NCI-H1092 treated with DMSO at 0.1 percent for 48 hours (cell line): ENCODE measurements at regions not wholly inside any gene's neighbourhood (a gene's known extent, or its start where the extent isn't known, plus 50 kb on each side); places are given as distances from the start of the nearest gene placed in this dataset.

ENCODE experiments used
- DNase-seq: peaks from one replicate; lab custom pipeline; 2025; lab: John Stamatoyannopoulos, UW

DNA sequence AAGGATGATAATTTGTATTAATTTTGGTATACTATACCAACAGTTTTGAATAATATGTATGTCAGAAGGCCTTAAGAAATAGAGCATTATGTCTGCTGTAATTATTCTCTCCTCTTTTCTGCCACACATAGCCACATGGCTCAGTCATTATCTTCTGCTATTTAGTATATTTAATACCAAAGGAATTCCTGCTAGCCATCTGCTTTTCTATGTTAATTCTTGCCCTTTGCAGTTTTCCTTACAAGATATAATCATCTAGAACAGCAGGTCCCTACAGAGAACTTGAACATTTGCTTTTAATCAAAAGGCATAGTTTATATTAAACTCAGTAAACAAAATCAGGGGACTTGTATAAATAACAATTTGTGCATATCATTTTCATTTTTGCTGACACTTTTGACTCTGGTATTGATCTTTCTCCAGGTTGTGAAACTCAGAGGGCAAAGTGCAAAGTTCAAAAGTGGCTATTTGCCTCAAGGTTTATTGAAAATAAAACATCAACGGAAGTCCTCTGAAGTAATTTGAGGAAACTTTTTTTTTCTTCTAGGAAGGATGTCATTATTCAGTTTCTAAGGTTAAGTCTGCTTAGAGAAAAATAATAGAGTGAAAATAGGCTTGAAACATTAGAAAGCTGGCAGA, 702.0 kb downstream of the KCNJ2 start:
- DNase-seq: no peak

DNA sequence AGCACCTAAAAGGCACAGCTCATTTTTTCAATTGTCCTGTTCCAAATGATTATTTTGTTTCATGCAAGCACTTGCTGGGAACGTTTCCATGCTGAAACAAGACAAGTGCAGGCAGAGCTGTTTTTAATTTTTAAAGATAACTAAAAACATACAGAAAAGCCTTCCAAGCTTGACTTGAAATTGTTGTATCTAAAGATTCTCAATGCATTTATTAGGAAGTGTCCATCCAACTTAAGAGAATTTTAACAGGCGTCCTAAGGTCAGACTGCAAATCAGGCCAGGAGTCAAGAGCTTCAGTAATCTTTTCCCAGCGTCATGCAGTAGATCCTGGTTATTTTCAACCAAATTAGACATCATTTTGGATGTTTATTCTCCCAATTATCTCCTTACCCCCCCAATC, 702.8 kb downstream of the KCNJ2 start:
- no peak for DNase-seq

DNA sequence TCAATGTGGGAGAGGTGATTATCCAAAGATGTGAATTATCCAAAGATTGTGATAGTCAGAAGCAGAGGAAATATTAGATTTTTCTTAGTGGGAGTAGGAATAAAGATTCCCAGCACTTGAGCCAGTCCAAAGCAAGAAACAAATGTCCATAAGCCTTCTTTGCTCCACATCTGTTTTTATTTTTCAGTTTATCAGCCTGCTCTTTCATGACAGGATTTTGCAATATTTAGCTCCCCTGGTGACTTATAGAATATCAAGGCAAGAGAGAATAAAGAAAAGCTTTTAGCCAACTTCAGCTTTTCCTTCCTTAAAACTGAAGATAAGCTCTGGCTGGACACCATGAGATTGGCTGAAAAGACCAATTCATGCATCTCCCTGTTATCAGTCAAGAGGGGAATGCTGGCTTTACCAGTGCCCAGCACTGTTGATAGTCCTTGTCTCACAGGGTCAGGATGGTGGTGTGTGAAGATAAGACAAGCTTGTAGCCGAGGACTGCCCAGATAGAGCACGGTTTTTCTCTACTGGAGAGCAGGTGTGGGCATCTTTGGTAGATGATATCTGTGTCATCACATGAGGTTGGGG, 706.5 kb downstream of the KCNJ2 start:
- no peak for DNase-seq

DNA sequence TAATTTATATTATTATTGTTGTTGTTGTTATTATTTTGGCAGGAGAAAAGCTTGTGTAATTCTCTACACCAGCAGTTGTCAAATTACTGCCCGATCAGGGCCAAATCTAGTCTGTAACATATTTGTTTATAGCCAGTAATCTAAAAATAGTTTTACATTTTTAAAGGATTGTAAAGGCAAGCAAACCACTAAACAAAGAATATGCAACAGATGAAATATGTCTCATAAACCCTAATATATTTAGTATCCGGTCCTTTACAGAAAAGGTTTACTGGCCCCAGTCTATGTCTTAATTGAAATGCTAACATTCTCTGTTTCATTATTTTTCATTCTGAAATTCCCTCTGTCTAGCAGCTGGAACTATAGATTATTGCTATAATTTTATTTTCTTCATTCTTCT, 709.5 kb downstream of the KCNJ2 start:
- DNase-seq: no peak

DNA sequence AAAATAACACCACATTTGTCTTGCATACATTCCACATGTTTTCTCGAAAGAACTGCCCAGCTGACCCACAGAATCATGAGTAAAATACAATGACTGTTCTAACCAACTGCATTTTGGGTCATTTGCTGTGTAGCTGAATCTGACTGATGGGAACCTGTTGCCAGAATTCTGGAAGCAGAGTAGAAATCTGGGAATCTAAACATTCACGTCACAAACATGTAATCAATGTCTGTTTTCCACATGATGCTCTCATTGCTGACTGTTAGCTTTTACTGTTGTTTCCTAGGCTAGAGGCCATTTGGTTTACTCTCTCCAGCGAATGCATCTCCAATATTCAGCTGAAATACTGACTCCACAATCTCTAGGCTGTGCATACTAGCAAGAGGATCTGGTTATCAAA, 710.1 kb downstream of the KCNJ2 start:
- no peak for DNase-seq

DNA sequence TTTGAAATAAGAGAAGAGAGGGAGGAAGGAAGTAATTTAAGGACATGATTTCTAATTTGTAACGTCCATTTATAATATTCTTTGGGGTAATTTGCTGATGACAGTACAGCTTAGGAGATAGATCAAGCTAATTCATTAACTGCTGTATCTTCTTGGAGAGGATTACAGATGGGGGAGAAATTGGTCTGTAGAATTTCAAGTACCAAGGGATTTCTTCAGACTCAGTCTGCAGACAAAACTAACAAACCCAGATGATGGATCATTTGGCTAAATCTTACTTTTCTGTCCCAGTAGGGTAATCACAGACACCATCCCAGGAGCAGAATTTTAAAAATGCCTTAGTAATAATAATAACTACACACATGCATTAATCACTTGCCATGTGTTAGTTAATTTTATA, 711.8 kb downstream of the KCNJ2 start:
- no peak for DNase-seq

DNA sequence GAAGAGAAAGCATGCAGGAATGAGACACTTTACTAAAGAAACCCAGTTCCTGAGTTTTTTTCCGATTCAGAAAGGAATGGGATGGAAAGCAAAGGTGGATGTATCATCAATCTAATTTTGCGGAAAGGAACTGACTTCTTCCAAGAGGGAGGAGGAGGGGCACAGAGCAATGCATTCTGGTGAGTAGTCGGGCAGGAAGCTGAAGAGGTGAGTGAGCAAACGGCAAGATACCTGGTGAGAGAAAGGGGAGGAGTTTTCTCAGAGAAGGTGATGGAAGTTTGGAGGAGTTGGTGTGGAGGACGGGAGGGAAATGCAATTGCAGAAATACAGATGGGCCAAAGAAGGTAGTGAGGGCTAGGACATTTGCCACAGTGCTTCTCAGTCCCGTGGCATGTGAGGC, 713.2 kb downstream of the KCNJ2 start:
- no peak for DNase-seq

DNA sequence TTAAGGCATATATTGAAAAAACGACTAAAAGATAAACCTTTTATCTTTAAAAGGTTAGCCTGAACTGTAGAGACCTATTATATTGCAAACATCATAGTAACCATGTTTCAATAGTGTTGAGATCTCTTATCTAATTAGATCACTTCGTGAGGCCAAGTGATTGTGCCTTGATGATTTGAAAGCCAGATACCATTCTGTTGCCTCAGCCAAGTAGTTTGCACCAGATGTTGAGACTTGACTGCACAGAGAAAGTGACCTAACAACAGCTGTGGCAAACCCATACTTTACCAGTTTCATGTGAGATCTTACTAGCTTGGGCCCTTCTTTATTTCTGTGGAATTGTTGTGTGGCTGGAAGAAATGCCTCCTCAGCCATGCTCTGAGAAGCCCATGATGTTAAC, 717.3 kb downstream of the KCNJ2 start:
- DNase-seq: no peak

DNA sequence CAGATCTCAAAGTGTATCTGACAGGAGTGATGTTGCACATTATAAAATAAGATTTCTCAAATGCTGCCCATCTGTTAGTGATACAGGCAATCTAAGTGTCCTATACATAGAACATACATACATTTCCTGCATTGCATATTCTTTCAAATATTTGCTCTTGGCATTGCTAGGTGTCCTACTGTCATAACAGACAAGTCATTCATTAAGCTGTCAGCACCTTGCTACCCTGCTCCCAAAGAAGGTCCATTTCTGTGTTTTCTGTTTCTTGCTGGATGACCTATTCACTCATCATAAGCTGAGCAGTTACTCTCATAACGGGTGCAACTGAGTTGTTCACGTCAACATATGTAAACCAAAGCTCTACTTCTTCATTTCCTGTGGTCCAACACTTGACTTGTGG, 719.0 kb downstream of the KCNJ2 start:
- no peak for DNase-seq

DNA sequence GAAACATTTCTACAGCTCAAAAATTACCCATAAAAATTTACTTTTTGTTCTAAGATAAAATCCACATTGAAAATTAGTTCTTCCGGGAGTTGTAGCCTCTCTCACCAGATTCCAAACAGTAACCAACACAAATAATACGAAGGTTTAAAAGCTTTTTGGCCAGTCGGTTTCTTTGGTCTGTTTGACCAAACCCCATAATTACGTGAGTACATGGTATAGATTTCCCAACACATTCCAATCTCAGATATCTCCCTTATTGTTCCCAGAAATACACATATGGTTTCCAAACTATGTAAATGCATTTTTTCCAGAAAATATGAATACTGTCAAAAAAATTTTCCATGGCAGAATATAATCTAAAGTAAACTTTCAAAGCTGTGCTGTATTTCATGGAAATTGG, 722.0 kb downstream of the KCNJ2 start:
- no peak for DNase-seq

DNA sequence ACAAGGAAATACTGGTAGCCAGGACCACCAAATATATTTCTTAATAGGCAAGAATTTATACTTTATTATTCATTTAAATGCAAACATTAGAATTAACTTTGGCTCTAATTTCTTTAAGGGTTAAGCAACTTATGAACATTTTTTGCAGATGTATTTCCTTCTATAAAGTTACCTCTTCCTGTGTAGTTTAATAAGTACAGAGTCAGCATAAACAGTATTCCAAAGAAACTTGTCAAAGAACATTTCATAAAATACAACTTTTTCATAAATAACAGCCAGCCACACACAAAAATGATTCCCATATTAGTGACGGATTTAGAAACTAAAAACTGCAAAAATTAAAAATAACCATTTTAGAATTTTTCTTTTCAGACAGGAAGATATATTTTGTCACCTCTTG, 723.2 kb downstream of the KCNJ2 start:
- no peak for DNase-seq

DNA sequence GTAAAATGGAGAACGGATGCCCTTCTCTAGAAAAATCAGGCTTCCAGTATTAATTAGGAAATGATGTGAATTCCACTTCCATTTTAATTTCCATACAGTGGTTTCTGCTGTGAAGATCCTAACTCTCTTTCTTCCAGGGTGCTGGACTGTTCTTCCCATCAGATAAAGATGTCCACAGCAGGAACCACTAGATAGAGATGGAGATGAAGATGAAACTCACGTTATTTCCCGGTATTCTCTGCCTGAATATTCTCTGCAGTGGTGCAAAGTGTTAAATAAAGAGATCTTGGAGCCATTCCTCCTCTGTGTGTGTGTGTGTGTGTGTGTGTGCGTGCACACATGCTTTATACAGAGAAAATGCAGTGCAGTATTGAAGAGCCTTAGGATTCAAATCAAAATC, 727.5 kb downstream of the KCNJ2 start:
- no peak for DNase-seq

DNA sequence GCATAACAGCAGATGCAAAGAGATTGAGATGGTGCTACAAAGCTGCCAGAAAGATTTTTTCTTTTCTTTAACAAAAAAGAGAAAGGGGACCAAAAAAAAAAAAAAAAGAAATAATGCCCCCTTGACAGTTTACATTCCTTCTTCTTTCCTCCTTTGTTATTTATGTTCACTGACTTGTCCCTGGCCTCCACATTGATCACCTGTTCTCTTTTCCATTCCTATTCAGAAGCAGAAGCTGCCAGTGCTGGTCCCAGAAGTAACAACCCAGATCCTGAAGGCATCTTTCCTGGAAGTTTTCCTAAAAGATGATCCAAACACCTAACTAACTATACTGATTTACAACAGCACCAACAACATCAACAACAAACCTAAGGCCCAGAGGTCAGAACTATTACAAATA, 728.1 kb downstream of the KCNJ2 start:
- no peak for DNase-seq

DNA sequence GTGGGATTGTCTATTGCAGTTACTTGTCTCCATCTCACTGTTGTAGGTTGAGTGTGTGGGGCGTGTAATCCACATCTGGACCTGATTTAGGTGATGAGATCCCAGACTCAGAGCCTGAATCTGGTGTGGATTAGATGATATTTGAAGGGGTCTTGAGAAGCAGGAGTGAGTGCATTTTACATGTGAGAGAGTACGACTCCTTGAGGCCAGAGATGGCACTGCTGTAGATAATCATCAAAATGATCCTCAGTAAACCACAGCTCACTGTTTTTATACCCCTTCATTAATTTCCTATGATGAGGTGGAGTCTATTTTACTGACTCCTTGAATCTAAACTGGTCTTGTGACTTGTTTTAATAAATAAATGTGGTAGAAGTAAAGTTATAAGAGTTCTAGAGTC, 732.5 kb downstream of the KCNJ2 start:
- DNase-seq: no peak

DNA sequence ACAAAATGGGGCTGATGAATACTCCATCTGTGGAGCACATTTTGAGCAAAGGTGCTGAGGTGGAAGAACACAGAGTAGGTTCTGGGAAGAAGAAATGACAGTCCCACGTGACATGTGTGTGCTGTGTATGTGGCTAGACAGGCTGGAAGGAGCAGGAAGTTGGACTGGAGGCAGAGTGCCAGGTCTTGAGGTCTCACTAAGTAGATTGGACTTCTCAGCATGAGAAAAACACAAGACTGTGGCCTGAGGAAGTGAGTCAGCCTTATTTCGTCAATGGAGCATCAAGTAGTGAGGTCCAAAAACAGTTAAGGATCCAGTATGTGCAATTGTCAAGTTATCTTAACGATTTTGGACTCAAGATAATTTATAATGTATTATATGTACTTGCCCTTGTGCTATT, 736.5 kb downstream of the KCNJ2 start:
- DNase-seq: no peak

DNA sequence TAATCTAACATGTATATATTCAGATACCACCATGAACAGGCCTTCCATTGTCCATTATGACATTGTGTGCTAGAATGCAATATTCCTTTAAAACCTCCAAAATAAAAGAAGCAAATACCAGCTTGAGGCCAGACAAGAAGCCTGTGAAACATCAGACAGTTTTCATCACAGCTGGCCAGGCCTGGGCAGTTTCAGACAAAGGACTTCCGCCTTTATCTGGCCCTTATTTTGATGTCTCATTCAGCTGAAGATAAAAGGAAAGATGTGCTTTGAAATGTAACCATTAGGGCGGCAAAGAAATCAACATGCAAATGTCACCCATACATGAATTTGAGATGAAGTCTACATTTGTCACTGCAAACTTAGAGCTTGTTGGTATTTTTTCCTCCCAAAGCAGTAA, 737.5 kb downstream of the KCNJ2 start:
- peak; percentile 26 for DNase-seq

DNA sequence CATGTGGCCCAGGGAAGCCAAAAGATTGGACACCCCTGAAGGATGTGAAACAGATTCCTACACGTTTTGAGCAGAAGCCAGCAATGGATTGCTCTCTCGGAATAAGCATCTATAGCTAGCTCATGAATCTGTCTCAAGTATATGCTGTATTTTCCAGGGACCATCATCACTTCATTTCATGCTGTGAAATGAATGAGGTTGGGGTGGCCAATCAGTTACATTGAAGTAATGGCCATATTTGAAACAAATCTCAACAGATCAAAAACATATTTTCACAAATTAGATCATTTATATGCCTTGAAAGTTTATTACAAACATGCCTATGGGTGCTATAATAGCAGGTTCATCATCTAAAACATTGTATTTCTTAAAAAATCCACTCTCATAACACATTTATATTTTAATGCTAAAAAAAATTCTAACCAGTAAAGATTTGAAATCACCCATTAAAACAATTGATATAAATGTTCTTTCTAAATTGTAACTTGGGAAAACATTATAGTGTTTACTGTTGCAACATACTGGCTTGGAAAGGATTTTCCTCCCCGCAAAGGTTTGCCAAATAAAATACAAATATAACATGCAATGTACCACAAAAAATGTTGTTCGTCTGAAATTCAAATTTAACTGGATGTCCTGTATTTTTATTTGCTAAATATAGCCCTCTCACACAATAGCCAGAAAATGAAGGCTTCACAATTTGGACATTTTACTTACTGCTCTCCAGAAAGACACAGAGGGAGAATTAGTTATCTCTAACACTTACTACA, 743.6 kb downstream of the KCNJ2 start:
- no peak for DNase-seq

DNA sequence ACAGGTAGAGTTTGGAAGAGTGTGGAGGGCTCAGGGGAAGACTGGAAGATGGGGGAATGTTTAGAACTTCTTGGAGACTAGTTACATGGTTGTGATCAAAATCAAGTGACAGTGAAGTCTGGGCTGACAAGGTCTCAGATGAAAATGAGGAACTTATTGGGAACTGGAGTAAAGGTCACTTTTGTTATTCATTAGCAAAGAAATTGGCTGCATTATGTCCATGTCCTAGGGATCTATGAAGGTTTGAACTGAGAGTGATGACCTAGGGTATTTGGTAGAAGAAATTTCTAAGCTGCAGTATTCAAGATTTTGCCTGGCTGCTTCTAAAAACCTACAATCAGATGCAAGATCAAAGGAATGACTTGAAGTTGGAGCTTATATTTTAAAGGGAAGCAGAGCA, 747.1 kb downstream of the KCNJ2 start:
- DNase-seq: no peak

DNA sequence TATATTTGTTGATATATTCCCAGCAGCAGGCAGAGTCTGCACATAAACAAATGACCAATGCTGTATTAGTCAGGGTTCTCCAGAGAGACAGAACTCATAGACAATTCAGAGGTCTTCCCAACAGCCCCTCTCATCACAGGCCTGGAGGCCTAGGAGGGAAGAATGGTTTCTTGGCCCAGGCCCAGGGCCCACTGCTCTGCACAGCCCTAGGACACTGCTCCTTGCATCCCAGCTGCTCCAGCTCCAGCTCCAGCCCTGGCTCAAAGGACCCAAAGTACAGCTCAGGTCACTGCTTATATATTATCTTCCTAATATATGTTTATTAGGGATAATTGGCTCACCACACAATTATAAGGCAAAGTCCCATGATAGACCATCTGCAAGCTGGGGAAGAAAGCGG, 749.9 kb downstream of the KCNJ2 start:
- no peak for DNase-seq

DNA sequence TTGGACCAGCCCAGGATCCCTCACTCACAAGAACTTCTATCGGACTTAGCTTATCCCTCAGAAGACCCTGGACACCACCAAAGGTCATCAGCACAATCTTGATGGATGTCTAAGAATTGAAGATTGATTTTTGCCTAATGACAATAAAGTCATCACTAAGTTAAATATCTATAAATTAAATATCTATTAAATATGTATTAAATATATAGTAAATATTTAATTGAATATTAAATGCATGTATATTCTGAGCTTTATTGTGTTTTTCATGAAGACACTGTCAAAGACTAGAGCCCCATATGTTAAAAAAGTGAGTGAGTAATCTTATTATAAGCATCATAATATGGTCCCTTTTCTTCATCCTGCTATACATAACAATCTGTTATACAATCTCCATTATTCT, 751.1 kb downstream of the KCNJ2 start:
- DNase-seq: no peak

DNA sequence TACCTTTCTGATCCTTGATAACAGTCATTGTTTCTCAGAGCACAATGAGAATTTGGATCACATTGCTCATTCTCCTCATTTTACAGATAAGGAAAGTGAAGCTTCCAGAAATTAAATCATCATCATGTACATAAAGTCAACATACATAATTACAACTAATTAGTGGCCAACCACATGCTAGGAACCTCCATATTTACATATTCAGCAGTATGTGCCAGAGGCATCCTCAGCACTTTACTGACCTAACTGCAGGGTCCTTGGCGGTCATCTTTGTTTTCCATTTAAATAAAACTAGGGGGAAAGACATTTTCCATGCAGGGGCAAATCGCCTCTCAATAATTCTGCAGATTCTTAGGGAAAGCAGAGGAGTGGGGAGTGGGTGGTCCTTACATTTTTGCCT, 752.9 kb downstream of the KCNJ2 start:
- DNase-seq: no peak

DNA sequence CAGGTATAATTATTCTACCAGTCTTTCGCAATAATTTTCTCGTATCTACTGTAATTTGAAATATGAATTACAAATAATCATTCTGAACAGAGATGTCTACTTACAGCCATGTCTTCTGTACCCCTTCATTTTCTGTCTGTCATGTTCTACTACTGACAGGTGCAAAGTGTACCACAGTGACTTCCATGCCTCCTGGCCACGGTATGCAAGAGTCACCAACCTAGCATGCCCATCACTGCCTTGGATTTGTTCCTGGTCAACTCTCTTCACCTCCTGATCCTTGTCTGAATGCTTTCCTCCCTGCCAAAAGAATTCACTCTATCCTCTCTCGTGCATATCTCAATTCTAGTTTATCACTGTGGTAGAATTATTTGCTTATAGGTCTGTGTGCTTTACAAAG, 755.4 kb downstream of the KCNJ2 start:
- no peak for DNase-seq

DNA sequence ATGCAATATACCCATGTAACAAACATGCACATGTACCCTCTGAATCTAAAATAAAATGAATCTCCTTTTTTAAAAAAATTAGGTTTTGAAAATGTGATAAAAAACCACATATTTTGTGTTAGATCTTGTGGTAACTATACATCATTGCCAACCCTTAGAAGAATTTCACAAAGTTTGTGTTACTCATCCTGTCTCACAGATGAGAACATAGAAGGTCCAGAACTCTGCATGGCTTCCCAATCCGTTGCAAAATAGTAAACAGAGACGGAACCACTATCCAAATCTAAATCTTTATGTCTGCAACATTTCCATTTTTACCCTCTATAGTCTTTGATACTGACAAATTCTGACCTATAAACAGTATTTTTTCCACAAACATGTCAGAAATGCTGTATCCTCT, 759.9 kb downstream of the KCNJ2 start:
- no peak for DNase-seq

DNA sequence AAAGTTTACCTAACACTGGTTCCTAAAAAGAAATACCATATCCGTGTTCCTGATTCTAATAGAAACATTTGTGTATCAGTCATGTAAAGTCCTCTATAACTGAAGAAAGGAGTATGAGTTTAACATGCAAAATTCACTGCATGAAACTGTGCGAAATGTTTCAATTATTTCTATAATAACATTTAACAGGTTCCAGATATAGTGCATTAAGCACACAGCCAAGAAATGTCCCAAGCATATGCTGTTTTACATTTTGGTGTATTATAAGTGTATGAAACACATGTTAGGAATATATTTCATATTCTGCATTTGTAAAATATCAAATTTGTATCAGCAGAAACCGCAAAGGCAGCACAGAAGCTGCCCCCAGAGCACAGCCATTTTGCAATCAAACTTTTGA, 764.9 kb downstream of the KCNJ2 start:
- DNase-seq: no peak
